NCI-H2196 (cell line): ENCODE measurements at regions not wholly inside any gene's neighbourhood (a gene's known extent, or its start where the extent isn't known, plus 50 kb on each side); places are given as distances from the start of the nearest gene placed in this dataset.

Experiments used
- DNase-seq: peaks from one replicate; lab custom pipeline; 2025; ENCODE audit not compliant: unreplicated experiment; lab: John Stamatoyannopoulos, UW

DNA sequence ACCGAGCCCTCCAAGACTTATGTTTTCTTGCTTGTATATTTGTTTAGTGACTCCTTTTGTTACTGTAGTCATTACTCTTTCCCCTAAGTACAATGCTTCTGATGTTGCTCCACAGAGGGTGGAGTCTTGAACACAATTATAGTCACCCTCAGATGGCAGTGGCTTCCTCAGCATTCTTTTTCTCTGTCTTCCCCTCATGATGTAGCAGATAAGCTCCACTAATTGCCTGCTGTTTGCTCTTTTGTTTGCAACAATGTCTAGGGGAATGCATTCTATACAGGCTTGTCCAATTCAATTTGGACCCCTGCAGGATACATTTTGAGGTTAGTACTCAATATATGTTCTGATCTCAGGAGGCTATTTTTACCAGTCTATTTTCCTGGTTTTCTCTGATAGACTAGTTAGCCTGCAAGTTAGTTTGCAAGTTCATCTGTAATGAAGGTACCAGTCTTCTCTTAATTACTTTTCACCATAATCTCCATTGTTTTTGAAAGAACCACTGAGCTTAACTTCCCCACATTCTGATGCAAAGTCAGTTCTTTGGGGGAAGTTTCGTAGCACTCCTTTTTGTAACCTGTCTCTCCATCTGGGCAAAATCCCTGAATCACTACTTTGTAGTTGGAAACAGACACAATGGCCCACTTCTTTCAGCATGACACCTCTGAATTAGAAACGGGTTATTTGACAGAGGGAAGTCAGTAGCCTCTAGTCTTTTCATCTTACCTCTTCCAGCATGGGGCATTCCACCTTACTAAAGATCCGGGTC lies 1509.2 kb downstream of the CDH11 start:
- no peak for DNase-seq

DNA sequence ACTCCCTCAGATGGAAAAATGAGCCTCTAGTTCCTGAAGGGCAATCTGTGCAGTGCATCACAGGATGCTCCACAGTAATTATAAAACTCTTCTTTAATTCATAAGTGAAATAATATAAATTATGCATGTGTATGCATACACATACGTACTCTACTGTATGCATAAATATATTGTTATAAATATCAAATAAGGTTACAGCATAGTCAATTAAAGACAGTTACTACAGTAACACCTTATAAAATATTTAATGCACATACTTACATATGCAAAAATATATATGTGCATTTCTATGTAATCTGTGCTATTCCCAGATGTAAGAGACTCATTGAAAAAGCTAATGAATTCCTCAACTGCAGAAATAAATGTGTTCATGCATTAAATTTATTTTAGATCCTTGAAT lies 1515.1 kb downstream of the CDH11 start:
- DNase-seq, result no peak

DNA sequence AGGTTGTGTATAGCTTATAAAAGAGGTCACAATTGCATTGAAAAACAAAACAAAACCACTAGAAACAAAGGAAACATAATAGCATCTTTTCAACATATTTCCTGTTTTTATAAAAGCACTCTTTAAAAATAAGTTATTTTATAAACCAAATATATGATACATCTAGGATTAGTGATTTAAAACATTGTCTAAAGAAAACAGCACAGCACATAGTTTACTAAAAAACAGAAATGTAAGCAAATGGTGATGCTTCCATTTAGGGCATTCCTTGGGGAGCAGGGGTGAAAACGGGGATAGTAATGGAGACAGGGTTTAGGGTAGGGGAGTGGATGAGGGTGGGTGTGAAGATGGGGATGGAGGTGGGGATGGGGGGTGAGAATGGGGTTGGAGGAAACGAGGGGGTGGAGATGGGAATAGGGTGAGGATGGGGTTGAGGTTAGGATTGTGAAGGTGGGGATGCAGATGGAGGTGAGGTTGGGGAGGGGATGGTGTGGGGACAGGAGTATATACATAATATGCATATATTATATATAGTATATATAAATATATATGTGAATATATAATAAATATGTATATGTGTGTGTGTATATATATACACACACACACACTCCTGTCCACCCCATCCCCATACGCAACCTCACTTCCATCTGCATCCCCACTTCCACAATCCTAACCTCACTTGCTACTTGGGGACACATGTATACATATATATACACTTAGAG lies 1519.5 kb downstream of the CDH11 start:
- DNase-seq, result no peak

DNA sequence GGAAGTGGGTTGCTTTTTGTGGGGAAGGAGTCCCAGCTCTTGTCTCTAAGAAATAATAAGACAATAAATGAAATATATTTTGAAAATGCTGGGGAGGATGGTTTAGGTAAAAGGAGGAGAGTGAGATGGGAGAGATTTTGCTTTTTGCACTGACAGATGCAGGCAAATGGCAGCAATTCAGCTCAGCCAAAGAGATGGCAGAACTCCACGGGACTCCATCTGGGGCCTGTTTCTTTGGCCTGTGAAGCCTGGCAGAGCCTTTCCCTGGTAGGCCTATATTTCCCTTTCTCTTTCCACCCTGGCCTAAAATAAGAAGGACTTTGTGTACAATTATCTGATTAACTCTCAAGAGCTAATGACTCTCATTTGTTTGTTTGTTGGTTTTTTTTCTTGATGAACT lies 1525.1 kb downstream of the CDH11 start:
- DNase-seq, result no peak

DNA sequence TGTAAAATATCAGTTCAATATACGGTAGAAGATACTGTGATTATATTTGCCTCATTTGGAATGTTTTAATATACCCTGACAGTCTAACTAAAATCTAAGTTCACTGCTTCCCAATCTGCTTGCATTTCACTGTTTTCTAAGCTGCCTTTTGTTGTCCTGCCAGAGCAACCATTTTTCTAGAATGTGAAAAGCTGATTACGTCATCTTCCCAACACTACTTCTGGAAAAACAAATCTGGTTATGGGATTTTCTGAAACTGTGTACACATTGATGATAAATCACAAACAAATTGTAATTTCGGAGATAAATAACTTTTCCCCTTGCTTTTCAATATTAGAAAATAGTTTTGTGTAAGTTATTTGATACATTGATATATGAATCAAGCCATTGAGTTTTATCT lies 1529.0 kb downstream of the CDH11 start:
- DNase-seq, result no peak

GRCh38 chr16:63581570-63581969 lies 1540.3 kb downstream of the CDH11 start:
- DNase-seq, result no peak

DNA sequence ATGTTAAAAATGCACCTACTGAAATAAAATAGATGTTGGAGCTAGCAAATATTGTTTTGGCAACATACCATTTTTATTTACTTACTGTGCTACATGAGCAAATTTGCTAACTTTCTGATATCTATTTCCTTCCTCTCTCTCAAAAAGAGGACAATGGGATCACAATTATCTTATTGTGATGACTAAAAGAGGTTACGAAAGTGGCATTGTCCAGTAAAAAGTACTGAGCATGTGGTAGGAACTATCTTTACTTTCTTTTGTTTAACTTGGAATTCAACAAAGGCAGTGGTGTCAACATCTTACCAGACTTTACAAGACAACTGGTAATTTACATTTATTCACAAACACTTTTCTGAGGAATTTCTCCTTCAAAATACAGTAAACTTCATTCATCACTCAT lies 1542.6 kb upstream of the CDH8 start:
- no peak for DNase-seq

GRCh38 chr16:63577891-63578290 lies 1541.7 kb upstream of the CDH8 start:
- no peak for DNase-seq

DNA sequence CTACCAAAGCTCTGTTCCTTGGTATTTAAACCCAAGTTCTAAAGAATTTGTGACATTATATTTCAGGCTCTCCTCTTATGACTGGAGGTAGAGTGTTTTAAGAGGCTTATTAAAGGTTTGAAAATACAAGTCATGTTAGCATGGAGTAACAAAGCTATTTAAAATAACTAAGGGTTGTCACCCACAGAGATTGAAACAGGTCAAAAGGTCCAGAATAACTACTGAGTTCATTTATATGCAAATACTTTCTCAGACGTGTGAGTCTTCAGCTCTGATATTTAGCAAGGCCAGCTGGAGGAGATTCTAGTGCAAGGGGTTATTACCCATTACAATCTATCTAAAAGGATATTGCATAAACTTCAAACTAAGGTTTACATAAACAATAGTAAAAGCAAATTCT lies 1538.8 kb upstream of the CDH8 start:
- no peak for DNase-seq

GRCh38 chr16:63568164-63568563 lies 1531.9 kb upstream of the CDH8 start:
- no peak for DNase-seq

DNA sequence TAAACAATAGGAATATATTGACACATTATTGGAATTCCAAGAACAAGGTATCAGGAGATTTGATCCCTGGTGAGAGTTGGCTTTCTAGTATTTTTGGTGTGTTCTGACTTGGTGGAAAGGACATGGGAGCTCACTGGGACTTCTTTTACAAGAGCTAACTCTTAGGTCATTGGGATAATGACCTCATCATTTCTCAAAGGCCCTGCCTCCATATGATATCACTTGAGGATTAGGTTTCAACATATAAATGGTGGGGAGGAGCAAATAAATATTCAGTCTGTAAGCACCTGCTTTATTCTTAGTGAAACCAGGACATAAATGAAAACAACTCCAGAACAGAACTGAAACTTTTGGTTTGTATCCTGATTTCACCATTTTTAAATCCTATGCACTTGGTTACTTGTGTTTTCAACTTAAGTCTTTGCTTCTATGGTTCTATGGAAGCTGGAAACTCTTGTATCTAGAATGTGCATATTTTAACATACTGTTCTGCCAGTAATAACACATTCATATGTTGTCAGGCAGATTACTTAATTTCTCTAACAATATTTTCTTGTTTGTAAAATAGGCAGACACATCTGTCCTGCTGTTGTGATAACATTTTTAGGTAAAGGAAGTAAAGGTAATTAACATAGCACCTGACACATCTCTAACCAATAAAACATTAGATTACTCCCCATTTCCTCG lies 1527.7 kb upstream of the CDH8 start:
- DNase-seq, result no peak

- DNase-seq, result no peak
These were observed 1517.7 kb upstream of the CDH8 start for GRCh38 chr16:63553980-63554379.

DNA sequence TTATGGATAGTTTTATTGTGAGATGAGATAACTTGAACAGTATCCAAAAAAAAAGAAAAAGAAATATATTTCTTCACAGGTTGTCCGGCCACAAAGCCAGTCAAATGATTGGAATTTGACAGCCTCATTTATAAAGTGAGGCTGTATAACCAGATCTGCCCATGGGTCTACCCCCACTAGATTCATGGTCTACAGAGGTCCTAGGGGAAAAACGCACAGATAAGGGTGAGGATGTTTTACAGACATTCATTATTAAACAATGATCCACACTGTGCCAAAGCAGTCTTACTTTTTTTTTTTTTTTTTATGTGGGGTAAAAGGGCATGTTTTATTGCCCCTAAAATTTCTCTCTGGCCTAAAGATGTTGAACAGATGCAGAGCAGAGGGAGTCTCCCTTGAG lies 1503.0 kb upstream of the CDH8 start:
- DNase-seq, result no peak

DNA sequence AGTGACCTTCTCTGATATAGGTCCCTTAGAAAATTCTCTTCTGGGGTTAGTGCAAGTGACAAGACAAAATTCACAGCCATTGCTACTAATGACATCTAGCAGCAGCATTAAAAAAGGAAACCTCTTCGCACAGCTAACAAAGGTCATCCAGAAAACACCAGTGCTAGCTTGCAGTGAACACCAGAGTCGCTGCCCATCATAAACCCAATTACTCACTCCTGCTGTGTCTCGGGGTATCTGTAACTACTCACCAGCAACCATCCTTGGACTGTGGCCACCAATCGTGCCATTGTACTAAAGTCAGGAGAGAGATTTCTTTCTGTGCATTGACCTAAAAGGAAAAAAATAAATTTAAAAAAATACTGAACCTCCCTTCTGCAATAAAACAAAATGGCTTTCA lies 1494.7 kb upstream of the CDH8 start:
- DNase-seq, result no peak

DNA sequence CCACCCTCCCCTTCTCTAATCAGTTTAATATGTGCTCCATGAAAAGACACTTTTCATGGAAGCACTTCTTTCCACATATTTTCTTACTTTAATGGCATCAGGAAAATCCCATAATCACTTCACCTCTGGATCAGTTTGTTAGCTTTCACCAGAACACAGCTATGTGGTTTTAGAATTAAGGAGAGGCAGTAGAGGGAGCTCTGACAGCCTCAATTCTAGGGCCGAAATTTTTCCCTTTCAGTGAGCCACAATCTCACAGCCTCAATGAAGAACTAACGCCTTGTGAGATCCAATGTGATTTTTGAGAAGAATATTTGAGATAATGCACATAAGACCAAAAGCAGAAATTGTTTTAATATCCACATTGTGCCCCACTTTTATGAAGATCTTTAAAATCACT lies 1494.0 kb upstream of the CDH8 start:
- DNase-seq, result no peak

DNA sequence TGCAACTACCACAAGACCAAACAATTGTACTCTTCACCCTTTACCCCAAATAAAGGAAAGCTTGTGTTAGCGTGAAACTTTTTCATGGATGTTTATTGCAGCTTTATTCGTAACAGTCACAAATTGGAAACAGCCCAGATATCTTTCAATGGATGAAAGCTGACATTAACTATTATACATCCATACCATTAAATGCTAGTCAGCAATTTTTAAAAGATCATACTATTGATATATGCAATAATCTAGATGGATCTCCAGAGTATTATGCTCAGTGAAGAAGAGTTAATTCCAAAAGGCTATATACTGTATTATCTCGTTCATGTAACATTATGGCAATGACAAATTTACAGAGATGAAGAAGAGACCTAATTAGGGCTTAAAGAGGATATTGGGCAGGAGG lies 1491.2 kb upstream of the CDH8 start:
- no peak for DNase-seq

GRCh38 chr16:63516394-63516793 lies 1480.2 kb upstream of the CDH8 start:
- no peak for DNase-seq

DNA sequence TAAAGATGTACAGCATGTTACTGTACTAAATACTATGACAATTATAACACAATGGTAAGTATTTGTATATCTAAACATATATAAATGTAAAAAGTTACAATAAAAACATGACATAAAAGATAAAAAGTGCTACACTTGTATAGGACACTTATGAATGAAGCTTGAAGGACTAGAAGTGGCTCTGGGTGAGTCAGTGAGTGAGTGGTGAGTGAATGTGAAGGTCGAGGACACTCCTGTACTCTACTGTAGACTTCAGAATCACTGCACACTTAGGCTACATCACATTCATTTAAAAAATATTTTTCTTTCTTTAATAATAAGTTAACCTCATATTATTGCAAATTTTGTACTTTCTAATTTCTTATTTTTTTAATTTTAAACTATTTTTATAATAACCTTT lies 1476.7 kb upstream of the CDH8 start:
- no peak for DNase-seq

- DNase-seq, result no peak
These were observed 1461.2 kb upstream of the CDH8 start for GRCh38 chr16:63497408-63497807.

GRCh38 chr16:63496282-63496681 lies 1460.0 kb upstream of the CDH8 start:
- DNase-seq, result no peak

GRCh38 chr16:63488955-63489354 lies 1452.7 kb upstream of the CDH8 start:
- DNase-seq, result no peak

DNA sequence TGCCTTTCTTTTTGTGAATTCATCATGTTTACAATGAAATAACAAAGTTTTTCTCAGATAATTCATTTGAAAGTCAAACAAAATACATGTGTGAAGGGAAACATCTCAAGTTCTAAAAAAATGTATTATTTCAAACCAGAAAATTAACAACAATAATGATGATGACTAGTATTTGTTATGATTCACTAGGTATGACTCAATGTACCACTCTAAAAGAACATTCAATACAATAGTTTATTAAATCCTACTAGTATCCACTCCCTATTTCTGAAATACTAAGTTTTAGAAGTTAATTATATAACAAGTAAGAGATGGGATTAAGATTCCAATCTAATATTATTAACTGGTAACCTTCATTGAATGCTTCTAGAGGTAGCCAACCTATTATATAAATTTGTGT lies 1444.8 kb upstream of the CDH8 start:
- no peak for DNase-seq
